ENCODE measurements at regions not wholly inside any gene's neighbourhood (a gene's known extent, or its start where the extent isn't known, plus 50 kb on each side); places are given as distances from the start of the nearest gene placed in this dataset.

GRCh38 chr3:25885544-25885943 lies 95.7 kb downstream of the OXSM start:
- Histone ChIP-seq H3K27me3 (no peaks in the 10 kb centered on the region), H3K36me3 (no peaks in the 10 kb centered on the region), H3K4me1 (no peaks in the 10 kb centered on the region), H3K9me3 (no peaks in the 10 kb centered on the region), H3K4me3 (no peak overlapping the region), H3K27ac (no peak overlapping the region)
- no peak for DNase-seq
- TF ChIP-seq POLR2A (IDR thresholded peaks at IDR 0.05) = no peak
- TF ChIP-seq CTCF (IDR thresholded peaks at IDR 0.05) = no peak

DNA sequence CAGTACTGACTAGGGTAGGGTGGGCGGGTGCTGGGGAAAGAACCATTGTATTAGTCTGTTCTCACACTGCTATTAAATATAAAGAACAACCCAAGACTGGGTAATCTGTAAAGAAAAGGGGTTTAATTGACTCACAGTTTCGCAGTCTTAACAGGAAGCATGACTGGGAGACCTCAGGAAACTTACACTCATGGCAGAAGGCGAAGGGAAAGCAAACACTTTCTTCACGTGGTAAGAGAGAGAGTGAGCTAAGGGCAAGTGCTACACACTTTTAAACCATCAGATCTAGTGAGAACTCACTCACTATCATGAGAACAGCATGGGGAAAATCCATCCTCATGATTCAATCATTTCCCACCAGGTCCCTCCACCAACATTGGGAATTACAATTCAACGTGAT lies 98.0 kb downstream of the OXSM start:
- Histone ChIP-seq H3K36me3 (no peaks in the 10 kb centered on the region), H3K27me3 (no peaks in the 10 kb centered on the region), H3K9me3 (no peaks in the 10 kb centered on the region), H3K27ac (no peak overlapping the region), H3K4me3 (no peak overlapping the region), H3K4me1 (no peaks in the 10 kb centered on the region)
- DNase-seq = no peak
- no peak for TF ChIP-seq POLR2A (IDR thresholded peaks at IDR 0.05)
- TF ChIP-seq CTCF (IDR thresholded peaks at IDR 0.05) = no peak

- no peaks in the 10 kb centered on the region for H3K27me3 ChIP-seq
- no peaks in the 10 kb centered on the region for H3K36me3 ChIP-seq
- H3K9me3 ChIP-seq = no peaks in the 10 kb centered on the region
- H3K4me3 ChIP-seq = no peak overlapping the region
- no peak overlapping the region for H3K27ac ChIP-seq
- no peaks in the 10 kb centered on the region for H3K4me1 ChIP-seq
- TF ChIP-seq POLR2A (IDR thresholded peaks at IDR 0.05) = no peak
- no peak for TF ChIP-seq CTCF (IDR thresholded peaks at IDR 0.05)
- no peak for DNase-seq
These were observed 99.1 kb downstream of the OXSM start for GRCh38 chr3:25888892-25889524.

GRCh38 chr3:25889525-25889917 lies 99.6 kb downstream of the OXSM start:
- TF ChIP-seq CTCF (IDR thresholded peaks at IDR 0.05) (no peak), POLR2A (IDR thresholded peaks at IDR 0.05) (no peak)
- Histone ChIP-seq H3K27ac (no peak overlapping the region), H3K9me3 (no peaks in the 10 kb centered on the region), H3K4me3 (no peak overlapping the region), H3K4me1 (no peaks in the 10 kb centered on the region), H3K27me3 (no peaks in the 10 kb centered on the region), H3K36me3 (no peaks in the 10 kb centered on the region)
- no peak for DNase-seq

GRCh38 chr3:25894101-25894500 lies 104.2 kb downstream of the OXSM start:
- Histone ChIP-seq H3K4me3 (no peak overlapping the region), H3K4me1 (no peaks in the 10 kb centered on the region), H3K27ac (no peak overlapping the region), H3K27me3 (no peaks in the 10 kb centered on the region), H3K9me3 (no peaks in the 10 kb centered on the region), H3K36me3 (no peaks in the 10 kb centered on the region)
- DNase-seq = no peak
- TF ChIP-seq POLR2A (IDR thresholded peaks at IDR 0.05) = no peak
- TF ChIP-seq CTCF (IDR thresholded peaks at IDR 0.05) = no peak

DNA sequence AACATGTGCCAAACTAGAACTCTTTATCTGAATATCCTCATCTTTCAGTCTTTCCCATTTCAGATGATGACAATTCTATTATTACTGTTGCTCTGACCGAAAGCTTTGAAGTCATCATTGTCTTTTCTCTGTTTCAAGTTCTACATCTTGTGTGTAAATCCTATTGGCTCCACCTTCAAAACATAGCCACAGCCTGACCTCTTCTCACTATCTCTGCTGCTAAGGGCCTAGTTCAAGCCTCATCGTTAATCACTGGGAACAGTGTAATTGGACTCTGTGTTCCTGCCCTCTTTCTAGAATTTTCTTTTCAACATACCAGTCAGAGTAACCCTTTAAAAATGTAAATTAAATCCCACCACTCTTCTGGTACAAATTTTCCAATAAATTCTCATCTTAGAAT lies 105.1 kb downstream of the OXSM start:
- Histone ChIP-seq H3K27me3 (no peaks in the 10 kb centered on the region), H3K27ac (no peak overlapping the region), H3K4me3 (no peak overlapping the region), H3K9me3 (no peaks in the 10 kb centered on the region), H3K4me1 (no peaks in the 10 kb centered on the region), H3K36me3 (no peaks in the 10 kb centered on the region)
- no peak for DNase-seq
- TF ChIP-seq CTCF (IDR thresholded peaks at IDR 0.05) (no peak), POLR2A (IDR thresholded peaks at IDR 0.05) (no peak)
